HG03064 (cell line): ENCODE measurements at regions not wholly inside any gene's neighbourhood (a gene's known extent, or its start where the extent isn't known, plus 50 kb on each side); places are given as distances from the start of the nearest gene placed in this dataset.
"Not testable (repeated sequence)": the region's sequence is repeated elsewhere in the genome, so short reads cannot be mapped to it uniquely, and the experiment has no call there.

Experiments used
- ATAC-seq: cut with Tn5 transposase; IDR thresholded peaks from one replicate; pipeline ENCODE4 v1.9.1; 2021; ENCODE audit warnings: low read depth; ENCODE audit not compliant: unreplicated experiment

DNA sequence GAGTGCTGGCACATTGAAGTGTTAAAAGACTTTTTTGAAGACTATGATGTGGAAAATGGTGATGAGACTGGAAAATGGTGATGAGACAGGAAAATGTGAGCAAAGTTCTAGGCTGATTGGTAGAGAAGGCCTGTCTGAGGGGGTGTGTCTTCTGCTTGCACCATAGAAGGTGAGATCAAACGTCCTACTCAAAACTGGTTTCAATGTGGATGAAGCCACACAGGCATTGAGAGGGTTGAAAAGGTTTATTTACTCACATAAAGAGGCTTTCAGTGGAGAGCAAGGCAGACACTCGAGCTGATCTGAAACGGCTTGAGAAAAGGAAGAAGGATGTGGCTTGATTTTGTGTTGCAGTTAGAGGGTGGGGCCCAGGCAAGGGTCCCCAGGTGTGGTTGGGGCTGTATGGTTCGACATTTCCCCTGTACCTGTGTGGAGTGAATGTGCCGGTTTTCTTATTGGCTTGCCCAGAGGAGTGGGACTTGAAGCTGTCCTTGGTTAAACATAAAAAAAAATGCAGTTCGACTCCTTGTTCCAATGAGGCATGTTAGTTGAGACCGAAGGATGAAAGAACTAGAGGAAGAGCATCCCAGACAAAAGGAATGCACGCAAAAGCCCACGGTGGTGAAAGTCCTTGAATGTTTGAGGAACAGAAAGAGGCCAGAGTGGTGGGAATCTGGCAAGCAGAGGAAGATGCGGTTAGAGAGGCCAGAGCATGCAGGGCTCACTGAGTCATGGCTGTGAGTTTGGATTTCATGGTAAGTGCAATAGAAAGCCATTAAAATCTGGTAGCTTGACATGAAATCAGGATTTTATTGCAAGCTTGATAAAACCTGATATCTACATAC, 172.3 kb downstream of the EPM2A start:
- ATAC-seq, result no peak

DNA sequence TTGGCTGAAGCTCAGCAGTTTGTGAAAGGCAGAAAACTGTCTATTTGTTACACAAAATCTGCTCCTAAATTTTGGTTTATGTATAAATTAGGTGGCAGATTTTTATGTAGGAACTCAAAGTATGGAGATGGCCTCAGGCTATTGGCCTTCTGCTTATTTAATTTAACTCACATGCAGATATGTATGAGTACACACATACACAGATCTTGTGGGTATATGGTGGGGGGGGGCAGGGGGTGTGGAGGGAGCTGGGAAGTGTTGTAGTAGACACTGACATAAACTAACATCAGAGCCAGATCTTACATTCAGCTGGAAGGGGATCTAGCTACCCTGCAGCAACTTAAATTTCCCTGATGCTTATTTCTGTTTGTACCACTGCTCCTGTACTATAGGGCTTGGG, 170.8 kb downstream of the EPM2A start:
- no peak for ATAC-seq

DNA sequence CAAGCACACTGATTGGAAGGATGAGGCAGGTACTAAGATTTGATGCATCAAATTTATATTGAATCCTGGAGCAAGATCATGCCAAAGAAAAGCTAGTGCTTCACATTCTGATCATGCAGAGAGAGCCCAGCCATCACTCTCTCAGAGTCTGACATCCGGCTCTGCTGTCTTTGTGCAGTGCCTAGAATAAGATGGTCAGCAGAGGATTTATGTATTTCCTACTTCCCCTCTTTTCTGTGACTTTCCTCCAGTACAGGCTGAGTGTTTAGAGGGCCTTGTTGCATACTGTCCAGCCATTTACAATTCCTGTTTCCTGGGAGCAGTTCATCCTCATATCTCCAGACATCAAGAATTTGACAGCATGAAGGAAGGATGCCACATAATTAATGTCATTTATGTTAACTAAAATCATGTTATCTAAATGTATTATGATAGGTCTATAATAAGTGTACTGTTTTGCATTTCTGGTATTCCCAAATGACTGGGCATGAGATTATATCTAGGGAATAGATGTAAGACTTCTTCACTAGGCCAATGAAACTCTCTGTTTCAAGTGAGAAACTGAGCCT, 167.6 kb downstream of the EPM2A start:
- ATAC-seq, result no peak

DNA sequence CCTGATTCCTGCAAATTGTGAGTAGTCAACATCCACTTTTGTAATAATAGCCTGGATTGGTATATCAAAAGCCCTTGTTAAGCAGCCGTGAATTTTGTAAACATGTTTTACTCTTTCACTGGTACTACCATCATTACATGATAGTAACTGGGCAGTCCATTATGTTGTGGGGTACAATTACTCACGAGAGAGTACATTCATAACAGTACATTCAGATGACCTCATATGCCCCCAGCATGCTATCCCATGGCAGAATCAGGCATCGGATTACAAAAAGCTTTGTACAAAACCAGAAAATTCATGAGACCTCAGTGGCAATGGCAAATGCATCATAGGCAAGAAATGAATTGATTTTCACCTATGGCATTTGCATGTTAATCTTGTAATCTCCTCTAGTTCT, 166.2 kb downstream of the EPM2A start:
- ATAC-seq, result no peak

DNA sequence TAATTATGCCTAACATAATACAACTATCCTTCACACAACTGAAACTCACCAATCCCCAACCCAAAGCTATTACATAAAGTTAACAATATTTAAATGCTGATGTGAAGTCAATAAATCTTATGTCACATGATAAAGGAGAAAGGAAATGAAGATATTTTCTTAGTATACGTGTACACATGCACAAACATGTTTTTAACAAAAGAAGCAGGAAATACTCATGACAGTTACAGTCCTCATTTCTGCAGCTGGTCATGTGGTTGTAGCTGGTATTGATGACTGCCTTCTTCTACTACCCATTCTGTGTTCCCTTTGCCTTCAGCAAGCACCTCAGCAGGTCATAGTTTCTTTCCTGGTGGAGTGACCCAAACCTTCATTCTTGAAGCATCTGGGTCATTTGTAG, 165.0 kb downstream of the EPM2A start:
- ATAC-seq, result not testable (repeated sequence)

DNA sequence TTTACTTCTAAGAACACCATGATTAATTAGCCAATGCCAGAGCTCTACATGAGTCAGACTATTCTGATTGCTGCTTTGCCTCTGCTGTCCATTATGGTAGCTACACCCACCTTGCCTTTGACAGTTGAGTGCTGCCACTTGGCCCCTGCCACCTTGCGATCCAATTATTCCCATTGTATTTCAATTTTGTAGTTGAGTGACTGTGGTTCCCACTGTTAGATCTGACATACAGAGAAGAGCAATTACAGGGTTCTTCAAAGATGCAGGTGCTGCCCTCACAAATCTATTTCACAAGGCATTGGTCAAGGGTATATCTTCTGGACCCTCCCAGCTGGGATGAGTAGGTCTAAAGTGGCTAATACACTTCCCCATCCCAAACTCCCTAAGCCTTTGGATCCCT, 161.1 kb downstream of the EPM2A start:
- ATAC-seq, result not testable (repeated sequence)
